ENCODE measurements at regions not wholly inside any gene's neighbourhood (a gene's known extent, or its start where the extent isn't known, plus 50 kb on each side); places are given as distances from the start of the nearest gene placed in this dataset.

DNA sequence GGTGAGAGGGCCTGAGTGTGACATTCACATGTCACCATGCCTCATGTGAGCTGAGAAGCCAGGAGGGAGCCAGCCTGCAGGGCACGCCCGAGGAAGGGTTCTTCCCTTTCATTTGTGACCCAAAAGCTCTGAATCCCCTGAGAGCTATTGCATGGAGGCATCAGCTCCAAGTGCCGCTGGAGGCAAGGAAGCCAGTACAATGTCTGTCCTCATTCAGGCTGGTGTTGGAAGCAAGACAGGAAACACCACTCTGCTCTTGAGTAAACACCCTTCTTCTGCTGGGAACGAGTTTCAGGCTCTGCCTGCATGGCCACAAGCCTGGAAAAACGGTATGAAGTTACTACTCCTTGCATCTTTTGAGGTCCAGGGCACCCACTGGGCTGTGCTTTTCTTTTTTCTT, 83.8 kb upstream of the LARGE1 start:
- no peak overlapping the region for H3K27ac Mint-ChIP-seq
- no peaks in the 10 kb centered on the region for H3K4me1 Mint-ChIP-seq (ENCODE audit: low read depth)
- H3K4me3 Mint-ChIP-seq: no peak overlapping the region
- peaks cover 8 to 10% of the 10 kb centered on the region in 2 donors for H3K9me3 Mint-ChIP-seq
- DNase-seq: no peak
- no peak for ATAC-seq (replicated peaks in 1 of 2)
- no peaks in the 10 kb centered on the region for H3K27me3 Mint-ChIP-seq (ENCODE audit: low read depth)
- peaks cover 0 to 7% of the 10 kb centered on the region in 2 donors for H3K36me3 Mint-ChIP-seq (ENCODE audit: insufficient read depth in 2 of 2)

DNA sequence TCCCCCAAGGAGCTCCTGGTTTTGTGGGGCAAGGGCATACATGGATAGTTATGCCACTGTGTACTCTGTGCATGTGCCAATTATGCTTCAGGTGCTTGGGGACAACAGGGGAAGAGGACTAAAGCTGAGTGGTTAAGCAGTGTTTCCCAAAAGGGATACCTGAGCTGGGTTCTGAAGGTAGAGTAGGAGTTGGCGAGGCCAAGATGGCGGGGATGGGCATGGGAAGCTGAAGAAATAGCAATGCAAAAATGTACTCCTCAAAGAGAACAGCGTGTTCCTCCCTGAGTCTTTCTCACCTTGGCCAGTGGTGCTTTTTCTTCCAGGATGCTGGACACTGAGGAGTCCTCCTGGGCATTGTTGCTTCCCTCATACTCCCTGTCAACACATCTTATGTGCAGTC, 90.0 kb upstream of the LARGE1 start:
- no peaks in the 10 kb centered on the region for H3K27me3 Mint-ChIP-seq (ENCODE audit: low read depth)
- peaks cover 12 to 16% of the 10 kb centered on the region in 2 donors for H3K9me3 Mint-ChIP-seq
- no peak overlapping the region for H3K4me3 Mint-ChIP-seq
- ATAC-seq (replicated peaks in 1 of 2) (no peak), DNase-seq (no peak)
- peaks cover 2 to 5% of the 10 kb centered on the region in 2 donors for H3K36me3 Mint-ChIP-seq (ENCODE audit: insufficient read depth in 2 of 2)
- H3K27ac Mint-ChIP-seq: no peak overlapping the region
- no peaks in the 10 kb centered on the region for H3K4me1 Mint-ChIP-seq (ENCODE audit: low read depth)

DNA sequence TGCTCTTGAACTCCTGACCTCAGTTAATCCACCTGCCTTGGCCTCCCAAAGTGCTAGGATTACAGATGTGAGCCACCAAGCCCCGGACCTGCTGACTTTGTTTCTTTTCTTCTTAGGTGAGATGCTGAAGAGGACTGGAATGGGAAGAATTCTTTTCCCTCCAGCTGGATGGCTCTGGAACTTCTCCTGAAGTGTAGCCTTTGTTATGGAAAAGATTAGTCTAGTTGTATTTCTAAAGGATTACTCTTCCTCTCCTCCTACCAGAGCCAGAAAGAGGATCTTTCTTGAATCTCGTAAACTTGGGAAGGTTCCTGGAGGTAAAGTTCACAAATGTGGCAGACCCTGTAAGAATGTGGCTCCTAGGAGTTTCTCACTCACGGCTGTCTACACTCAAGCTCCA, 95.4 kb upstream of the LARGE1 start:
- no peak overlapping the region for H3K27ac Mint-ChIP-seq
- peaks cover 10 to 11% of the 10 kb centered on the region in 2 donors for H3K9me3 Mint-ChIP-seq
- no peaks in the 10 kb centered on the region for H3K27me3 Mint-ChIP-seq (ENCODE audit: low read depth)
- DNase-seq (no peak), ATAC-seq (replicated peaks in 1 of 2) (no peak)
- no peaks in the 10 kb centered on the region for H3K4me1 Mint-ChIP-seq (ENCODE audit: low read depth)
- H3K36me3 Mint-ChIP-seq (ENCODE audit: insufficient read depth in 2 of 2): peaks cover 2 to 7% of the 10 kb centered on the region in 2 donors
- H3K4me3 Mint-ChIP-seq: no peak overlapping the region

DNA sequence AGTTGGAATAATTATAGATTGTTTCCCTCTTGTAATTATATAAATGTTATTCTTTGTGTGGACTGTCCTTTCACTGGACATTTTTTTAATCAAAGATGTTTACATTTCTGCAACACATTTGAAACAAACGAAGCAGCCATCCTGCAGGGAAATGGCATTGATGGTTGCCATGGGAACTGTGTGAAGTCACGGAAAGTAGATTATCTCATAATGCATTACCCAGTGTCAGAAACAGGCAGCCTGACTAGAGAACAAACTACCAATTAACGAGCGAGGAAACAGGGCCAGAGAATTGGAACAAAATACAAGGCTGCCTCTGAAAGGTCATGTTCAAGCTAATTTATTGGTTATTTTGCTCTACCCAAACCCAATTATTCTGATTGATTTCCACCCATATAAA, 96.9 kb upstream of the LARGE1 start:
- Mint-ChIP-seq H3K4me1 (ENCODE audit: low read depth) (no peaks in the 10 kb centered on the region), H3K4me3 (no peak overlapping the region), H3K27me3 (ENCODE audit: low read depth) (no peaks in the 10 kb centered on the region), H3K27ac (peak overlapping the region; percentile 63), H3K9me3 (peaks cover 8 to 11% of the 10 kb centered on the region in 2 donors), H3K36me3 (ENCODE audit: insufficient read depth in 2 of 2) (peaks cover 2 to 7% of the 10 kb centered on the region in 2 donors)
- DNase-seq: no peak
- ATAC-seq (replicated peaks in 1 of 2): no peak

DNA sequence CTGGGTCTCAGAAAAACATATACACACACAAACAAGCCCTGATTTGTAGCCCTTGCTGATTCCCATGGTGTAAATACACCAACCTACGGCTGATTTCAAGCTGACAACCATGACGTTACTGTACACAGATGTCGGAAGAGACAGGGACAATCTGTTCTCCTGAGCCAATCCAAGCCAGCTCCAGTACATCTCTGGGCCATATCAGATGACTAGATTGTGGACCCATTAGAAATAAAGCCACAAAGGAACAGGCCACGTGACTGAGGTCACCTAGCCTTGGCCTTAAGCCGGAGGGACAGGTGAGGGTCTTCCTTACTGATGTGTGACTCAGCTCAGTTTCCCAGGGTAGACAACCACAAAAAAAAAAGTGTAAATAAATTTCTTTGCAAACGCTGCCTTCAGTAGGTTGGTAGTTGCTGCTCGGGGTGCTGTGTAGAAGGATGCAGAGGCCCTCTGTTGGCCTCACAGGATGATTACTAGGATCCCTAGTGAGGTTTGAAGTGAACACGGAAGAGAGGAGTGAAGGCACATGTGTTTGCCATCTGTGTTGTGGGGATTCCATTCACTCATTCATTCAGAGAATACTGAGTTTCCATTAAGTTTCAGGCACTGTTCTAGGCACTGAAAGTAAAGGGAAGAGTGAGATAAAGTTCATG, 99.0 kb upstream of the LARGE1 start:
- no peak overlapping the region for H3K27ac Mint-ChIP-seq
- no peak for ATAC-seq (replicated peaks in 1 of 2)
- H3K4me3 Mint-ChIP-seq: no peak overlapping the region
- no peak for DNase-seq
- peaks cover 2 to 7% of the 10 kb centered on the region in 2 donors for H3K36me3 Mint-ChIP-seq (ENCODE audit: insufficient read depth in 2 of 2)
- H3K9me3 Mint-ChIP-seq: peaks cover 6 to 8% of the 10 kb centered on the region in 2 donors
- no peaks in the 10 kb centered on the region for H3K4me1 Mint-ChIP-seq (ENCODE audit: low read depth)
- H3K27me3 Mint-ChIP-seq (ENCODE audit: low read depth): no peaks in the 10 kb centered on the region

DNA sequence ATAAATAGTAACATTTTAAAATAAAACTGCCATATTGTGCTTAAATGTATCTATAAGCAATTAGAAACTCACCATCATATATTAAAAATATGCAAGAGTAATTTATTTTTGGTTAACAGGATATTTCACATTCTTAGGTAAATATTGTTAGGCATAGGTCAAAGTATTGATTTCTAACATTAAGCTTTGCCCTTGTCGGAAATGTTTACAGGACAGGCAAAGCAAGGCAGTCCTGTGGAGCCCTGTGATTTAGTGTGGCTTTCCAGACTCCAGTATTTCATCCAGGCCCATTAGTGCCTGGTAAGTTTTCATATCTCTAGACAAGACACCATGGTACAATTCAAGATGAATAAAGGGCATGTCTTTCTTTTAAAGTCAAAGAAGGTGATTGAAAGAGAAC, 114.9 kb upstream of the LARGE1 start:
- no peak for ATAC-seq (replicated peaks in 1 of 2)
- Mint-ChIP-seq H3K36me3 (ENCODE audit: insufficient read depth in 2 of 2) (peaks cover 0 to 5% of the 10 kb centered on the region in 2 donors), H3K4me3 (no peak overlapping the region), H3K4me1 (ENCODE audit: low read depth) (no peaks in the 10 kb centered on the region), H3K9me3 (peaks cover 15 to 18% of the 10 kb centered on the region in 2 donors), H3K27ac (no peak overlapping the region), H3K27me3 (ENCODE audit: low read depth) (no peaks in the 10 kb centered on the region)
- DNase-seq: no peak

DNA sequence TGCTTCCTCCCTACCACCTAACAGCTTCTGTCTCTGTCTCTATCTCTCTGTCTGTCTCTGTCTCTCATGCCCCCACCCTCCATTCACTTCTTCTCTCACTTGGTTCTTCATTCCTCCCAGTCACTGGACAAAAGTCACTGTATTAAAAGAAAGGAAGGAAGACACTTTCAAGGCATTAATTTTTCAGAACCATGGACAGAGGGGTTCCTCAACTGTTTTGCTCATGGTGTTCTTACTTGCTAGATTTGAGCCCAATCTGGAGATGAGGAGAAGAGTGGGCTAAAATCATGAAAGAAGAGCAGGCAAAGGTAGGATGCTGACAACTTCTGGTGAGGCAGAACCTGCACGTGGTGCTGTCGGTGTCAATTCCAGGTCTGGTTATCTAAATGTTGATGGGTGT, 116.7 kb upstream of the LARGE1 start:
- no peaks in the 10 kb centered on the region for H3K4me1 Mint-ChIP-seq (ENCODE audit: low read depth)
- peaks cover 15 to 16% of the 10 kb centered on the region in 2 donors for H3K9me3 Mint-ChIP-seq
- H3K27ac Mint-ChIP-seq: no peak overlapping the region
- DNase-seq: no peak
- ATAC-seq (replicated peaks in 1 of 2): no peak
- H3K36me3 Mint-ChIP-seq (ENCODE audit: insufficient read depth in 2 of 2): peaks cover 0 to 5% of the 10 kb centered on the region in 2 donors
- no peaks in the 10 kb centered on the region for H3K27me3 Mint-ChIP-seq (ENCODE audit: low read depth)
- H3K4me3 Mint-ChIP-seq: no peak overlapping the region

DNA sequence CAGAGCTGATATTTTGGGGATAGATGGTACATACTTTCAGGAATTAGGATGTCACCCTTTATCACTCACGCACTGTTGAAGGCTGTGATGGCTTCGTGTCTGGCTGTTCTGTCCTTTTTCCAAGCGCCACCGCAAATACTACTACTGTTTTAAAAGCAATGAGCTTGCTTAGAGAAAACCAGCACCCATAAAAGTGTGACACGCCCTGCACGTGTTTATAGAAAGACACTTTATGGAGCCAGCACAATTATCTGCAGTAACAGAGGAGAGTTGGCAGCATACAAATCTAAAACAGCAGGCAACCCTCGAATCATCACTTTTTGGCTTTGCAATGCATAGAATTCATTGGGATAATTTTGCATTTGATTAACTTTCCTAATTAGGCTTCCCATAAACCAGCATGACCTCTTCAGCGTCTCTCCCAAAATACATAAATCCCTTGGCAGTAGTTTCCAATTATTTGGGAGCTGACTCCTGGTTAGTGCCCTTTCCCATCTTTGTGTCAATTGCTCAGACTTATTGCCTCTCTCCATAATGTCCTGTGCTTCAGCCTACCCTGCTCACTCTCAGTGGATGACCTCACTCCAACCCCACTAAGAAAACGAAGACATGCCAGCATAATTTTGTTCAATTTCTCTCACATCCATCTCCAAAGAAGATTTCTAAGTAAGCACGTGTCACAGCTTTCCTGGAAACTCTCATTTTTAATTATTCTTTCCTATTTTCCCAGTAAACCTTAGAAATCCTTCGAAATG, 118.7 kb upstream of the LARGE1 start:
- peaks cover 13 to 17% of the 10 kb centered on the region in 2 donors for H3K9me3 Mint-ChIP-seq
- H3K4me1 Mint-ChIP-seq (ENCODE audit: low read depth): no peaks in the 10 kb centered on the region
- DNase-seq (no peak), ATAC-seq (replicated peaks in 1 of 2) (no peak)
- no peak overlapping the region for H3K4me3 Mint-ChIP-seq
- H3K27ac Mint-ChIP-seq: no peak overlapping the region
- no peaks in the 10 kb centered on the region for H3K27me3 Mint-ChIP-seq (ENCODE audit: low read depth)
- H3K36me3 Mint-ChIP-seq (ENCODE audit: insufficient read depth in 2 of 2): peaks cover 0 to 3% of the 10 kb centered on the region in 2 donors

DNA sequence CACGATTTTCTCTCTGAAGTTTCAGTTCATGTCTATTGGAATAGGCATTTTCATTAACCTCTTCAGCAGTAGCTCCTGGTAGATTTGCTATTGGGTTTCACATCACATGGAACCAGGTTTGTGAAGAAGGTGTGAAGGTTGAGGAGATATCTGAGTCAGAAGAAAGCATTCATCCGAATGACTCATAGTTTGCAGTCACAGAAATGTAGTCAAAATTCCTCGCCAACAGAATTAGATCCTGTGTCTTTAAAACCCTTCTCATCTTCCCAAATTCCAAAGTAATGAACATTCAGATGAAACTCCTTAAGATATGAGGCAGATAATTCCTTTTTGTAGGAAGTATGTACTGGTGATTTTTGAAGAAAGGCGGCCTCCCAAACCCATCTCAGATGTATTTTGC, 125.0 kb upstream of the LARGE1 start:
- H3K4me1 Mint-ChIP-seq (ENCODE audit: low read depth): no peaks in the 10 kb centered on the region
- no peak overlapping the region for H3K27ac Mint-ChIP-seq
- ATAC-seq (replicated peaks in 1 of 2) (no peak), DNase-seq (no peak)
- H3K9me3 Mint-ChIP-seq: peaks cover 0 to 4% of the 10 kb centered on the region in 2 donors
- H3K4me3 Mint-ChIP-seq: no peak overlapping the region
- no peaks in the 10 kb centered on the region for H3K27me3 Mint-ChIP-seq (ENCODE audit: low read depth)
- H3K36me3 Mint-ChIP-seq (ENCODE audit: insufficient read depth in 2 of 2): no peaks in the 10 kb centered on the region

DNA sequence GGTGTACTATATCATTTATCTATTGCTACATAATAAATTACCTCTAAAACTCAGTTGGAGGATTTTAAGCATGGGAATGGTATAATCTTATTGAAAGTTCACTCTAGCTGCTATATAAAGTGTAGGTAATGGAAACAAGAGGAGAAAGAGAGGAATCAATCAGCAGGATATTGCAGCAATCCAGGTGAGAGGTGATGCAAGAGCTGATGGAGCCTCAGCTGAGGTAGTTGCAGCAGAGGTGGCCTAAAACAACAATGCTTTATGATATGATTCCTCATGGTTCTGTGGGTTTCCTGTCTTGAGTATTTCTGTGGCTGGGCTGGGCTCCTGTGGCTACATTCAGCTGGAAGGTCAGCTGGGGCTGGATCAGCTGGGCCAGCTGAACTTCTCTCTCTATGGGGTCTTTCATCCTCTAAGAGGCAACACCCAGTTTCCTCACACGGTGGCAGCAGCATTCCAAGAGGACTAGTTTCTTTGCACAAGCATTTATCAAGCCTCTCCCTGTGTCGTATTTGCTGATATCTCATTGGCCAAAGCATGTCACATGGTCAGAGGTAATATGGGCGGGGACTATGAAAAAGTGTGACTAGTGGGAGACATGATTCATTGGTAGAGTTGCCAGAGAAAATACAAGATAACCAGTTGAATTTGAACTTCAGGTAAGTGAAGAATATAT, 135.4 kb upstream of the LARGE1 start:
- Mint-ChIP-seq H3K4me1 (ENCODE audit: low read depth) (no peaks in the 10 kb centered on the region), H3K27me3 (ENCODE audit: low read depth) (no peaks in the 10 kb centered on the region), H3K27ac (no peak overlapping the region), H3K9me3 (peaks cover 3 to 5% of the 10 kb centered on the region in 2 donors), H3K4me3 (no peak overlapping the region), H3K36me3 (ENCODE audit: insufficient read depth in 2 of 2) (no peaks in the 10 kb centered on the region)
- DNase-seq (peak in 1 of 2 donors; percentile 0), ATAC-seq (replicated peaks in 1 of 2) (no peak)

DNA sequence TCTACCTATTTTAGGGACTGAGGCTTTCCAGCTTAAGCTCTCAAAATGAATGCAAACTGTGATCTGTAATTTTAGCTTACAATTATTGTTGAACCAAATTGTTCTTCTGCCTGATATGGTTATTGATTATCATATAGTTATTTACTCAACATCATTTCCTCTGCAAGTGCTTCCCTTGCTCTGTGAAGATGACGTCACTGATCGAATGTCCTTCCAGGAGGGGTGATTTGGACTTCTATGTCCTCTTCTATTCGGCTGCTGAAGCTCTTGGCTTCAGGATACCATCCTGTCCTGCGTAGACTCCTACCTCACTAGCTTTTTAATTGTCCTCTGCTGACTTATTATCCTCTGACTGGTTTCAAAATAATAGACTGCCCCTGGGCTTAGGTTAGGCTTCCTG, 137.4 kb upstream of the LARGE1 start:
- DNase-seq: no peak
- Mint-ChIP-seq H3K27me3 (ENCODE audit: low read depth) (no peaks in the 10 kb centered on the region), H3K36me3 (ENCODE audit: insufficient read depth in 2 of 2) (no peaks in the 10 kb centered on the region), H3K9me3 (peaks cover 3 to 5% of the 10 kb centered on the region in 2 donors), H3K4me1 (ENCODE audit: low read depth) (no peaks in the 10 kb centered on the region), H3K27ac (no peak overlapping the region), H3K4me3 (no peak overlapping the region)
- ATAC-seq (replicated peaks in 1 of 2): no peak

DNA sequence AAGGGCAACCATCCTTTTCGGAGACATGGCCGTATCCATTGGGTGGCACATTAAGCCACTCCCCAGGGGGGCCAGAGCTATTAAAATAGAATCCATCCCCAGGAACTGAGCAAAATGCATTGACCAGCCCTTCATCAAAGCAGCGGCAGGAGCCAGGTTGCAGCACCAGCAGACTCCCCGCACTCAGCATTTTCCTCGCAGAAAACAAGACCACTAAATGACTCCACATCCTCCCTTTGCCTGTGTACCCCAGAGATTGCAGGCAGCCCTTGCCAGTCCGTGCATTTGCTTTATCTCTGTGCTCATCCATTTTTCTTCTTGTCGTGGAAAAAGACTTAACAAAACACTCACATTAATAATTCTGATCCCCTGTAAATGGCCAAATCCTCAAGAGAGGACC, 144.4 kb upstream of the LARGE1 start:
- Mint-ChIP-seq H3K27ac (no peak overlapping the region), H3K36me3 (ENCODE audit: insufficient read depth in 2 of 2) (peaks cover 0 to 3% of the 10 kb centered on the region in 2 donors), H3K4me1 (ENCODE audit: low read depth) (no peaks in the 10 kb centered on the region), H3K4me3 (no peak overlapping the region), H3K27me3 (ENCODE audit: low read depth) (no peaks in the 10 kb centered on the region), H3K9me3 (peaks cover 1 to 8% of the 10 kb centered on the region in 2 donors)
- ATAC-seq (replicated peaks in 1 of 2): no peak
- no peak for DNase-seq

DNA sequence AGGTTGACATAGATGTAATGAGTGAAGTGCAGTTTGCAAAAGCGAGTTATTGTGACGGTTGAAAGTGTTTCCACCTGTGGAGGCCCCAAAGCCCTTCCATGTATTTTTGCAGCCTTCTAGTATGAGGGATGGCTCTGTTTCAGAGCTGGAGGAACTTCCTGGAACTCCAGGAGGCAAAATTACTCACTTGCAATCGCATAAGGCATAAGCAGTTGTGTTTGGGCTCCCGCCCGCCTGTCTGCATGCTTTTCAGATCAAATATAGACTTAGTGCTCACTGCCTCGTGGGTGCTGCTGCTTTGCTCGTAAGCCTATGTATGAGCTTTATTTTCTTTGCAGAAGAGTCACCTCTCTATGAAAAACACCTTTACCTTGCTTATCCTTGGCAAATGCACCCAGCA, 146.8 kb upstream of the LARGE1 start:
- Mint-ChIP-seq H3K4me1 (ENCODE audit: low read depth) (no peaks in the 10 kb centered on the region), H3K27me3 (ENCODE audit: low read depth) (no peaks in the 10 kb centered on the region), H3K4me3 (no peak overlapping the region), H3K36me3 (ENCODE audit: insufficient read depth in 2 of 2) (peaks cover 0 to 3% of the 10 kb centered on the region in 2 donors), H3K27ac (no peak overlapping the region), H3K9me3 (peaks cover 1 to 14% of the 10 kb centered on the region in 2 donors)
- DNase-seq (no peak), ATAC-seq (replicated peaks in 1 of 2) (no peak)
